ENCODE measurements at regions not wholly inside any gene's neighbourhood (a gene's known extent, or its start where the extent isn't known, plus 50 kb on each side); places are given as distances from the start of the nearest gene placed in this dataset.

- H3K9me3 ChIP-seq (ENCODE audit: control insufficient read depth, insufficient read depth, low read length): no peaks in the 10 kb centered on the region
- H3K36me3 ChIP-seq (ENCODE audit: control insufficient read depth, insufficient read depth, low read length): no peaks in the 10 kb centered on the region
- H3K4me3 ChIP-seq (ENCODE audit: low read depth, low read length): no peak overlapping the region
- no peak overlapping the region for H3K27ac ChIP-seq (ENCODE audit: low read depth, low read length)
- no peaks in the 10 kb centered on the region for H3K27me3 ChIP-seq (ENCODE audit: control insufficient read depth, insufficient read depth, low read length)
- no peaks in the 10 kb centered on the region for H3K4me1 ChIP-seq (ENCODE audit: control insufficient read depth, insufficient read depth, low read length)
- no peak overlapping the region for H3K9ac ChIP-seq (ENCODE audit: low read depth, low read length)
Observed at GRCh38 chr3:5444253-5444652, 256.7 kb downstream of the EDEM1 start.

GRCh38 chr3:5445676-5446201, 258.2 kb downstream of the EDEM1 start:
- Histone ChIP-seq H3K27ac (ENCODE audit: low read depth, low read length) (no peak overlapping the region), H3K27me3 (ENCODE audit: control insufficient read depth, insufficient read depth, low read length) (no peaks in the 10 kb centered on the region), H3K9ac (ENCODE audit: low read depth, low read length) (no peak overlapping the region), H3K9me3 (ENCODE audit: control insufficient read depth, insufficient read depth, low read length) (no peaks in the 10 kb centered on the region), H3K4me1 (ENCODE audit: control insufficient read depth, insufficient read depth, low read length) (no peaks in the 10 kb centered on the region), H3K4me3 (ENCODE audit: low read depth, low read length) (no peak overlapping the region), H3K36me3 (ENCODE audit: control insufficient read depth, insufficient read depth, low read length) (no peaks in the 10 kb centered on the region)

DNA sequence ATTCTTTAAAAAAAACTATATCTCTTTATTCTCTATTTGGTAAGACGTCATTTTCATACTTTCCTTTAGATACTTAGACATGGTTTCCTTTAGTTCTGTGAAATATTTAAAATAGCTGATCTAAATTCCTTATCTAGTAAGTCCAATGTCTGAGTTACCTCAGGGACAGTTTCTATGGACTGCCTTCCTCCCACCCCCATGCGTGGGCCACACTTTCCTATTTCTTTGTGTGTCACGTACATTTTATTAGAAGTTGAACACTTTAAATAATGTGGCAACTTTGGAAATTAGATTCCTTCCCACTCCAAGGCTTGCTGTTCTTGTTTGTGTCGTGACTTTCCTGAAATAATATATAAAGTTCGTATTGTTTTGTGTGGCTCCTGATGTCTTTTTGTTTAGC, 260.7 kb downstream of the EDEM1 start:
- no peak overlapping the region for H3K9ac ChIP-seq (ENCODE audit: low read depth, low read length)
- H3K4me3 ChIP-seq (ENCODE audit: low read depth, low read length): no peak overlapping the region
- no peak overlapping the region for H3K27ac ChIP-seq (ENCODE audit: low read depth, low read length)
- H3K27me3 ChIP-seq (ENCODE audit: control insufficient read depth, insufficient read depth, low read length): no peaks in the 10 kb centered on the region
- H3K36me3 ChIP-seq (ENCODE audit: control insufficient read depth, insufficient read depth, low read length): no peaks in the 10 kb centered on the region
- H3K4me1 ChIP-seq (ENCODE audit: control insufficient read depth, insufficient read depth, low read length): no peaks in the 10 kb centered on the region
- H3K9me3 ChIP-seq (ENCODE audit: control insufficient read depth, insufficient read depth, low read length): no peaks in the 10 kb centered on the region

DNA sequence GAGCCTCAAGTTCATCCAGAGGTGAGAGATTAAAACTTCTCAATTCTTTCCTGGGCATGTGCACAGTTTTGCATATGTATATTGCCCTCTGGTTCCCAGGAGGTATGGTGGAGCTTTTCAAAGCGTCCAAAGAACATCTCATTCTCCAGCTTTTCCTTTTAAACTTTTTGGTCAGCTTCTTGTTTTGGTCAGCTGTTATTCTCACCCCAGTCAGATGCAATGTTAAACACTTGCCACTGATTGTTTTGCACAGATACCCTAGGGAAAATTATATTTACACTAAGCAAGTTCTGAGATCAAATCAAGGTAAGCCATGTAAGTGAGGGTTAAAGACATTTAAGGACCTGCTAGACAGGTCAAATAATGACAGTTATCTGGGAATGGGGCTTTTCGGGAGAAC, 261.3 kb downstream of the EDEM1 start:
- H3K27ac ChIP-seq (ENCODE audit: low read depth, low read length): no peak overlapping the region
- no peaks in the 10 kb centered on the region for H3K36me3 ChIP-seq (ENCODE audit: control insufficient read depth, insufficient read depth, low read length)
- no peaks in the 10 kb centered on the region for H3K27me3 ChIP-seq (ENCODE audit: control insufficient read depth, insufficient read depth, low read length)
- H3K9ac ChIP-seq (ENCODE audit: low read depth, low read length): no peak overlapping the region
- no peaks in the 10 kb centered on the region for H3K9me3 ChIP-seq (ENCODE audit: control insufficient read depth, insufficient read depth, low read length)
- no peak overlapping the region for H3K4me3 ChIP-seq (ENCODE audit: low read depth, low read length)
- H3K4me1 ChIP-seq (ENCODE audit: control insufficient read depth, insufficient read depth, low read length): no peaks in the 10 kb centered on the region

GRCh38 chr3:5456199-5456598, 268.7 kb downstream of the EDEM1 start:
- H3K36me3 ChIP-seq (ENCODE audit: control insufficient read depth, insufficient read depth, low read length): no peaks in the 10 kb centered on the region
- H3K27ac ChIP-seq (ENCODE audit: low read depth, low read length): no peak overlapping the region
- no peaks in the 10 kb centered on the region for H3K27me3 ChIP-seq (ENCODE audit: control insufficient read depth, insufficient read depth, low read length)
- H3K9ac ChIP-seq (ENCODE audit: low read depth, low read length): no peak overlapping the region
- H3K4me3 ChIP-seq (ENCODE audit: low read depth, low read length): no peak overlapping the region
- no peaks in the 10 kb centered on the region for H3K9me3 ChIP-seq (ENCODE audit: control insufficient read depth, insufficient read depth, low read length)
- no peaks in the 10 kb centered on the region for H3K4me1 ChIP-seq (ENCODE audit: control insufficient read depth, insufficient read depth, low read length)

DNA sequence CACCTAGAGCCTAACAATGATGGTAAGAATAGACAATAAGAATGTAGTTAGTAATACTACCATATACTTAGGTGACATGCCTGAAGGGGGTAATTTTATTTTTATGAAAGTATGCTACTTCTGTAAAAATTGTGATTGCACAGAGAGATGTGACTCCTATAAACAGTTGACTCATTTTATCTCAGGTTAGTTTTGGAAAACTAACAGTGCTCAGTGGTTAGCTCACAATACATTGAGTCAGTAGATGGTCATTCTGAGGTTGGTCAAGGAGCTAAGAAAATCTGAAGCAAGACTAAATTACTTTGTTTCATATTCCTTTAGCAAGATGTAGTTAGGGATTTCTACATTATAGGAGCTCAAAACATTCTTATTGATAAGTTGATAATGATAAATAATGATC, 271.0 kb downstream of the EDEM1 start:
- H3K36me3 ChIP-seq (ENCODE audit: control insufficient read depth, insufficient read depth, low read length): no peaks in the 10 kb centered on the region
- no peak overlapping the region for H3K27ac ChIP-seq (ENCODE audit: low read depth, low read length)
- H3K27me3 ChIP-seq (ENCODE audit: control insufficient read depth, insufficient read depth, low read length): no peaks in the 10 kb centered on the region
- no peak overlapping the region for H3K9ac ChIP-seq (ENCODE audit: low read depth, low read length)
- H3K4me1 ChIP-seq (ENCODE audit: control insufficient read depth, insufficient read depth, low read length): peaks cover 1% of the 10 kb centered on the region
- no peaks in the 10 kb centered on the region for H3K9me3 ChIP-seq (ENCODE audit: control insufficient read depth, insufficient read depth, low read length)
- no peak overlapping the region for H3K4me3 ChIP-seq (ENCODE audit: low read depth, low read length)

GRCh38 chr3:5462086-5462485, 274.6 kb downstream of the EDEM1 start:
- H3K9me3 ChIP-seq (ENCODE audit: control insufficient read depth, insufficient read depth, low read length): no peaks in the 10 kb centered on the region
- no peak overlapping the region for H3K4me3 ChIP-seq (ENCODE audit: low read depth, low read length)
- H3K9ac ChIP-seq (ENCODE audit: low read depth, low read length): no peak overlapping the region
- no peaks in the 10 kb centered on the region for H3K27me3 ChIP-seq (ENCODE audit: control insufficient read depth, insufficient read depth, low read length)
- peaks cover 11% of the 10 kb centered on the region for H3K4me1 ChIP-seq (ENCODE audit: control insufficient read depth, insufficient read depth, low read length)
- H3K36me3 ChIP-seq (ENCODE audit: control insufficient read depth, insufficient read depth, low read length): no peaks in the 10 kb centered on the region
- H3K27ac ChIP-seq (ENCODE audit: low read depth, low read length): no peak overlapping the region

DNA sequence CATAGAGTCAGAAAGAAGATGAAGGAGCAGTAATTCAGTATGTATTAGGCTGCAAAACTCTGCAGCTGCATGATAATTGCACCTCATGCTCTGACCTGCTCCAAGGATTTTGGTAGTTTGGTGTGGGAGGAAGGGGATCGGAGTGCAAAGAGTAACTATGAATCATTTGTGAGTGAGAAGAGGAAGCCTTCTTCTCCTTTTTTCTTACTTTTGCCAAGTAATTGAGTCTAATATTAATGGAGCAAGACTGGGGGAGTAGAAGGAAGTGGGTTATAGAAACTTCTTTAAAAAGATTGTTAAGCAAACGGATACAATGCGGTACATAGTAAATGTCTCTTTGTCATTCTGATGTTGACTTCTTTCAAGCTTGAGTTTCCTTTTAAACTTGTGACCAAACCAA, 276.5 kb downstream of the EDEM1 start:
- H3K9me3 ChIP-seq (ENCODE audit: control insufficient read depth, insufficient read depth, low read length): no peaks in the 10 kb centered on the region
- H3K4me1 ChIP-seq (ENCODE audit: control insufficient read depth, insufficient read depth, low read length): peaks cover 11% of the 10 kb centered on the region
- H3K27ac ChIP-seq (ENCODE audit: low read depth, low read length): no peak overlapping the region
- H3K27me3 ChIP-seq (ENCODE audit: control insufficient read depth, insufficient read depth, low read length): no peaks in the 10 kb centered on the region
- H3K9ac ChIP-seq (ENCODE audit: low read depth, low read length): no peak overlapping the region
- H3K4me3 ChIP-seq (ENCODE audit: low read depth, low read length): no peak overlapping the region
- no peaks in the 10 kb centered on the region for H3K36me3 ChIP-seq (ENCODE audit: control insufficient read depth, insufficient read depth, low read length)

- no peak overlapping the region for H3K4me3 ChIP-seq (ENCODE audit: low read depth, low read length)
- H3K4me1 ChIP-seq (ENCODE audit: control insufficient read depth, insufficient read depth, low read length): peaks cover 11% of the 10 kb centered on the region
- no peaks in the 10 kb centered on the region for H3K27me3 ChIP-seq (ENCODE audit: control insufficient read depth, insufficient read depth, low read length)
- H3K9me3 ChIP-seq (ENCODE audit: control insufficient read depth, insufficient read depth, low read length): no peaks in the 10 kb centered on the region
- no peaks in the 10 kb centered on the region for H3K36me3 ChIP-seq (ENCODE audit: control insufficient read depth, insufficient read depth, low read length)
- H3K27ac ChIP-seq (ENCODE audit: low read depth, low read length): no peak overlapping the region
- no peak overlapping the region for H3K9ac ChIP-seq (ENCODE audit: low read depth, low read length)
Observed at GRCh38 chr3:5464649-5465048, 277.1 kb downstream of the EDEM1 start.

DNA sequence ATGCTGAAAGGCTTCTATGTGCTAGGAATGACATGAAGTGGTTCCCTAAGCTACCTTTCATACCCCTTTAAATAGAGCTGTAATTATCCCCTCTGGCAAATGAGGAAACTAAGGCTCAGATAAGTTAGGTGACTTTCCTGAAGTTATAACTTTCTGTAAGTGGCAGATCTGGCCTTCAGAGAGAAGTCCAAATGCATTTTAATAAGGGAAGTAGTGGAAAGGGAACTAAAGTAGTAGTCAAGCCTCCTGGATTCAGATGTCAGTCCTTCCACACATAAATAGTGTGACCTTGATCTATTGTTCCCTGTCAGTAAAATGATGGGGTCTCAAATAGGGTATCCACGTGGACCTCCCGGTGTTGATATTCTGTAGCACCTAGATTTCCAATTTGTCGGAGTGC, 277.7 kb downstream of the EDEM1 start:
- Histone ChIP-seq H3K27ac (ENCODE audit: low read depth, low read length) (no peak overlapping the region), H3K9me3 (ENCODE audit: control insufficient read depth, insufficient read depth, low read length) (no peaks in the 10 kb centered on the region), H3K4me3 (ENCODE audit: low read depth, low read length) (no peak overlapping the region), H3K9ac (ENCODE audit: low read depth, low read length) (no peak overlapping the region), H3K36me3 (ENCODE audit: control insufficient read depth, insufficient read depth, low read length) (no peaks in the 10 kb centered on the region), H3K4me1 (ENCODE audit: control insufficient read depth, insufficient read depth, low read length) (peaks cover 11% of the 10 kb centered on the region), H3K27me3 (ENCODE audit: control insufficient read depth, insufficient read depth, low read length) (no peaks in the 10 kb centered on the region)

- Histone ChIP-seq H3K27ac (ENCODE audit: low read depth, low read length) (no peak overlapping the region), H3K4me3 (ENCODE audit: low read depth, low read length) (no peak overlapping the region), H3K36me3 (ENCODE audit: control insufficient read depth, insufficient read depth, low read length) (no peaks in the 10 kb centered on the region), H3K4me1 (ENCODE audit: control insufficient read depth, insufficient read depth, low read length) (peaks cover 11% of the 10 kb centered on the region), H3K9me3 (ENCODE audit: control insufficient read depth, insufficient read depth, low read length) (no peaks in the 10 kb centered on the region), H3K27me3 (ENCODE audit: control insufficient read depth, insufficient read depth, low read length) (no peaks in the 10 kb centered on the region), H3K9ac (ENCODE audit: low read depth, low read length) (no peak overlapping the region)
Observed at GRCh38 chr3:5466065-5466464, 278.6 kb downstream of the EDEM1 start.

- Histone ChIP-seq H3K4me3 (ENCODE audit: low read depth, low read length) (no peak overlapping the region), H3K9me3 (ENCODE audit: control insufficient read depth, insufficient read depth, low read length) (no peaks in the 10 kb centered on the region), H3K27me3 (ENCODE audit: control insufficient read depth, insufficient read depth, low read length) (no peaks in the 10 kb centered on the region), H3K36me3 (ENCODE audit: control insufficient read depth, insufficient read depth, low read length) (no peaks in the 10 kb centered on the region), H3K4me1 (ENCODE audit: control insufficient read depth, insufficient read depth, low read length) (peaks cover 11% of the 10 kb centered on the region), H3K9ac (ENCODE audit: low read depth, low read length) (no peak overlapping the region), H3K27ac (ENCODE audit: low read depth, low read length) (no peak overlapping the region)
Observed at GRCh38 chr3:5466717-5467116, 279.2 kb downstream of the EDEM1 start.

Data from HUES48 (cell line).